ENCODE measurements at regions not wholly inside any gene's neighbourhood (a gene's known extent, or its start where the extent isn't known, plus 50 kb on each side); places are given as distances from the start of the nearest gene placed in this dataset.

GRCh38 chr3:72694398-72694797 is 153.8 kb downstream of the SHQ1 start:
- H3K4me3 ChIP-seq (ENCODE audit: extremely low read depth in 1 of 4, insufficient read depth in 2 of 4, low read depth in 3 of 4, low read length in 4 of 4), result no peak overlapping the region
- H3K23me2 ChIP-seq (ENCODE audit: low read depth, low read length), result no peaks in the 10 kb centered on the region
- H3K18ac ChIP-seq (ENCODE audit: extremely low read depth, low read length), result no peak overlapping the region
- H3K36me3 ChIP-seq (ENCODE audit: control insufficient read depth in 2 of 4, insufficient read depth in 4 of 4, low read length in 3 of 4), result no peaks in the 10 kb centered on the region
- H3K4me2 ChIP-seq (ENCODE audit: insufficient read depth in 1 of 2, low read depth in 2 of 2, low read length in 2 of 2), result no peak overlapping the region
- TF ChIP-seq HDAC6 (IDR thresholded peaks at IDR 0.05; ENCODE audit: low read depth, low read length), result no peak
- TF ChIP-seq EP300 (IDR thresholded peaks at IDR 0.05; ENCODE audit: borderline replicate concordance in 1 of 2, low read depth in 2 of 2, low read length in 2 of 2), result no peak
- no peak for TF ChIP-seq SUZ12 (IDR thresholded peaks at IDR 0.05; ENCODE audit: low read length)
- no peak overlapping the region for H3K4ac ChIP-seq (replicated peaks; ENCODE audit: insufficient read length, low read depth, low read length)
- H2BK5ac ChIP-seq (ENCODE audit: low read depth, low read length), result no peak overlapping the region
- no peak overlapping the region for H3K23ac ChIP-seq (ENCODE audit: insufficient read length)
- 0 out of 2 replicates have a peak overlapping the region, but pooled peaks have one; percentile 43 for H2AFZ ChIP-seq (ENCODE audit: low read length)
- no peak overlapping the region for H4K91ac ChIP-seq (replicated peaks; ENCODE audit: insufficient read length, low read length)
- H4K8ac ChIP-seq (ENCODE audit: extremely low read depth, insufficient read depth, low read length), result no peak overlapping the region
- ChIA-PET CTCF (ENCODE audit: partially characterized antibody) (interaction anchor here (0.8 to 1.6 kb wide), 4 partner anchors 8 to 125 kb away, joined by 3 to 6 read pairs (median 4); no protein-coding TSS in a partner anchor), POLR2A (ENCODE audit: partially characterized antibody) (no interaction called here)
- no peak overlapping the region for H2BK12ac ChIP-seq (ENCODE audit: low read depth, low read length)
- no peaks in the 10 kb centered on the region for H3K27me3 ChIP-seq (replicated peaks in 1 of 4; ENCODE audit: control insufficient read depth in 3 of 4, extremely low read depth in 1 of 4, insufficient read depth in 3 of 4, low read length in 3 of 4)
- no peaks in the 10 kb centered on the region for H3K79me2 ChIP-seq (ENCODE audit: control insufficient read depth in 1 of 2, insufficient read depth in 2 of 2, low read length in 2 of 2)
- peaks cover 0 to 16% (median 9%) of the 10 kb centered on the region in 4 experiments; a peak in 3 of 7 replicates for H3K4me1 ChIP-seq (replicated peaks in 1 of 4; ENCODE audit: control insufficient read depth in 3 of 4, insufficient read depth in 4 of 4, low read length in 3 of 4)
- no peak overlapping the region for H3K27ac ChIP-seq (ENCODE audit: low read depth, low read length)
- H4K5ac ChIP-seq (ENCODE audit: insufficient read length, low read depth, low read length), result no peak overlapping the region
- no peak overlapping the region for H3K9ac ChIP-seq (replicated peaks in 1 of 4; ENCODE audit: extremely low read depth in 1 of 4, low read depth in 3 of 4, low read length in 3 of 4)
- no peak overlapping the region for H2BK120ac ChIP-seq (replicated peaks; ENCODE audit: low read depth, low read length)
- no peaks in the 10 kb centered on the region for H4K20me1 ChIP-seq (replicated peaks in 1 of 2; ENCODE audit: control insufficient read depth in 1 of 2, insufficient read depth in 2 of 2, low read length in 2 of 2)
- H2BK20ac ChIP-seq (ENCODE audit: low read length), result no peak overlapping the region
- FAIRE-seq (no peak), DNase-seq (ENCODE audit: low read depth in 1 of 2, low spot score in 2 of 2) (no peak)
- H3K79me1 ChIP-seq (ENCODE audit: low read depth, low read length), result no peaks in the 10 kb centered on the region
- no peak overlapping the region for H3K14ac ChIP-seq (ENCODE audit: insufficient read length)
- no peak overlapping the region for H3K56ac ChIP-seq (replicated peaks; ENCODE audit: insufficient read length, low read depth, low read length)
- H3K9me3 ChIP-seq (ENCODE audit: insufficient read depth in 2 of 2, low read depth in 1 of 2, low read length in 1 of 2), result no peaks in the 10 kb centered on the region
- H2AK5ac ChIP-seq (ENCODE audit: low read depth, low read length), result no peak overlapping the region
- no peak overlapping the region; the same call in 1 of the 2 replicates for H2BK15ac ChIP-seq (ENCODE audit: low read length)
- WGBS, 2 experiments (ENCODE audit: extremely low coverage in 1 of 2, insufficient coverage in 1 of 2, insufficient read length in 1 of 2, insufficient replicate concordance in 2 of 2, low coverage in 1 of 2, low lambda C conversion rate in 2 of 2, missing lambda C conversion rate in 1 of 2), result 88% methylated on average over 6 of the region's 6 CpGs; no CpG with 5 or more reads in 1 of the 2 experiments

Data from H1 (cell line).